Dermis microvascular lymphatic vessel endothelial cell (primary cell): ENCODE measurements at regions not wholly inside any gene's neighbourhood (a gene's known extent, or its start where the extent isn't known, plus 50 kb on each side); places are given as distances from the start of the nearest gene placed in this dataset.

ENCODE experiments used
- DNase-seq, 2 donors: peaks; one replicate each; pipeline versions ENCODE4 v3.0.0 to v3.0.0-alpha.2; 2010; ENCODE audit warnings: low read depth in 2 of 2

DNA sequence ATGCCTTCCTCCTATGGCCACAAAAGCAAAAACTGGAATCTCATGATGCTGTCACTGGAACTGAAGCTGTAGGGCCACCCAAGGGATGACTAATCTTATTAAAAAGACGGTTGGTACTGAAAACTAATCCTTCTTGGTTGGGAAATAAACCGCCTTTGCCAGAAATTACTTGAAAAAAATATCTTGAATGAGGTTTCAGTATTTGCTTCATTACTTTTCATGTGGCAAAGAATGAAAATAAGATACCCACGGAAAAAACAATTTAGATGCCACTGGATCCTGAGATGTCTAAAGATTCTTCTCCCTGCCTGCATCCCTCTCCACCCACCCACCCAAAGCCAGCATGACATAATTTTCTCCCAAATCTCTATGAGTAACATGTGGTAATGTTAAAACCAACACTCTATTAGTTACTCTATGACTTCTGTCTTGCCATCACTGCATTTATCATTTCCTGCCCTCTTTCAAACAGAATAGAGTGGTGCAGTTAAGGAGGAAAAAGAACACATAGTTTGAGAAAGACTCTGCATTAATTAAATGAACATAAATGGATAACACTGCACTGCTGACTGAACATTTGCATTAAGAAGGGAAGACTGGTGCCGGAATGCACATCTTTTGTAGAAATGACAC lies 111.8 kb upstream of the DPH6 start:
- DNase-seq, result no peak

DNA sequence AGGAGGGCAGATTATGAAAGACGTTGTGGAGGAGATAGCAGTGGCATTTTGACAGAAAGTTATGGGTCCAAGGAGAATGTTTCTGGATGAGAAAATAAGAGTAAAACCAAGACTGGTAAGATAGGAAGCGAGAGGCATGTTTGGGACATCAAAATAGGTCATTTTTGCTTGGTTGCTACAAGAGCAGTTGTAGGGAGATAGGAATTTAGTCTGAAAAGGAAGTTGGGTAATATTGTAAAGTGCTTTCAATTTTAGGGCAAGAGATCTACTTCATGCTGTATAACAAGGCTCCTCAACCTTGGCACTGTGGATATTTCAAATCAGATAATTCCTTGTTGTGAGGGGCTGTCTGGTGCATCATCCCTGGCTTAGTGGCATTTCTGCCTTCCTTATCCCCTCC lies 118.0 kb upstream of the DPH6 start:
- no peak for DNase-seq

DNA sequence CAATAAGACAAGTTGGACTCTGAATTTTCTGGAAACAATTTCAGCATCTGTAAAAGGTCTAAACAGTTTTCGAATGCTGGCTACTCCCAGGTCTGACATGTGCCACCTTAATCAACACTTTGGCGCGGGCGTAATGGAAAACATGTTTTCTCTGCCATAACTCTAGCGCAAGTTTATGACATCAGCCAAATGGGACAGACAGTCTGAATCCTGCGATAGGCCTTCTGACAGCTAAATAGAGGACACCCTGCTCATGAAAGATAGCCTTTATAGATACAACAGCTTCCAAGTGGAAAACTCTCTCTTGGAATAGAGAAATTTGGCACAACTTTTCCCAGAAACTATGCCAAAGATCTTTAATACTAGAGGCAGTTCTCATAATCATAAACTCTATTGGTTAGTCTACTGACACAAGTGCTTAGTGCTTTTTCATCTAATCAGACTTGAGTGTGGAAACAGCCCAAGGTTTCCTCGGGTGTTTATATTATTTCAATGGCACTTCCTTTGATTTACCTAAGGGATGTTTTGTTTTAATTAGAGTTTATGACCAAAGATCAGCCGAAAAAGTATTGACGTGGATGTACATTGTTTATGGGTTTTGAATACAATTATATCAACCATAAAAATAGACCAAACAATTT lies 120.1 kb upstream of the DPH6 start:
- DNase-seq, result peak in 1 of 2 donors; percentile 35

DNA sequence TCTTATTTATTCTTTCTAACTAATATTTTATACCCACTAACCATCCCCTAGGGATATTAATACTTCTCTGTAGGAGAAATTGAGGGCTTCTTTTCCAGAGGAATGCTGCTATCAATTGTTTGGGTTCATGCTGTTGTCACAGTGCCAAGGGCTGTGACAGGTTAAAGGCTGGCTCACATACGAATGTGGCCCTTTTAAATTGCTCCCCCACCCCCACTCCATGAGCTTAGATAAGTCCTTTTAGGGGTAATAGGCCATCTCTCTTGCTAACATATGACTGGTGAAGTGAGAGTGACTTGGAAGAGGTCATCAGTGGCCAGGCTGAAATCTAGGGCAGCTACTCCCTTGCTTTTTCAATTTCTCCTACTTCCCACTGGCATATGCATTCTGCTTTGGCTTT lies 121.9 kb upstream of the DPH6 start:
- no peak for DNase-seq

DNA sequence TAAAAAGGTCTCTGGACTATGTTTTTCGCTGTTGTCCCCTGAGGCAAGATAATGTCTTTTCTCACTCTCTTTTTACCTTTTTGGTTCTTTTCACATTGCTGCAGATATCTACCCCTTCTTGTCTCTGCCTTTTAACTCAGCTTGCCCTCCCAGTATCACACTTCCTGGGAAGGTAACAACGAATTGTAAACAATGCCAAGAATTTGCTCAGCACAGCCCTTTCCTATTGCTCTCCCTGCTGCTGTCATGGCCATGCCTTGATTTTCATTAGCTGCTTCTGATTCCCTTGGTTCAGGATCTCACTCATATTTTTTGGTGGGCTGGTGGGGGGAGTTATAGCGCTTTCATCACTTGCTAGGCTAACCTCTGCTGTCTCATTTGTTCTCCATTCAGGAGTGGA lies 123.1 kb upstream of the DPH6 start:
- DNase-seq, result no peak

DNA sequence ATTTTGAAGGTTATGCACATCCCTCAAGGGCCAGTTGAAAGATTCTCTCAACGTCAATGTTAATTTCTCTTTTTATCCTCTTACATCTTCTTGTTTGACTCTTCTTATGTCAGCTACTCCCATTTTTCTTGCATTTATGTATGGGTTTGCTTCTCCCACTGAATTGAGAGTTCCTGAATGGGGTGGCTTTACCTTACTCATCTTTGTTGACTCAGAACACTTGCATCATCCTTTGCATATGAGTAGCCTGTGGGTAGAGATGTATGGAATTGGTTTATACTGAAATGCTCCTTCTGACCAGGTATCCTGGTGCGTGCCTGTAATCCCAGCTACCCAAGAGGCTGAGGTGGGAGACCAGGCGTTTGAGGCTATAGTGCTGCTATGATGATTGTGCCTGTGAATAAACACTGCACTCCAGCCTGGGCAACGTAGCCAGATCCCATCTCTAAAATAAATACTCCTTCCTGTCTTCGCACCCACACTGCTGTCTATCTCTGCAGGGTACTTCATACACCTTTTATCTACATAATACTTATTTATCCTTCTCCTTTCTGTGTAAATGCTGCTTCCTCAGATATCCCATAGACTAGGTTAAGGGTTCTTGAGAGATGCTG lies 123.6 kb upstream of the DPH6 start:
- DNase-seq, result no peak

DNA sequence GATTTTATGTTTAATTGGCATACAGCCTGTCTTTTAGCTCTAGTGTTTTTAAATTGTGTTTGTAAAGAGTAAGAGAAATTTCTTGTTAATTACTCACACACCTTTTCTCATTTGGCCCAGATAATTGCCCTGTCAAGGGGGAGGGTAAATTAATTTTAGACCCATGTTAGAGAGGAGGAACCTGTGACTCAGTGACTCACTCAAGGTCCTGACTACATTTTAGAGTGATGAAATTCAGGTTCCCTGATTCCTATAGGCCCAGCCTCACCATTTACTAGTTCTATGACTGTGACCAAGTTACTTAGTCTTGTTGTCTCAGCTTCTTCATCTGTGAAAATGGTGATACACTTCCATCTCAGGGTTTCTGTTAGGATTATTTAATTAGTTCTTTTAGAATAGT lies 125.2 kb upstream of the DPH6 start:
- no peak for DNase-seq

DNA sequence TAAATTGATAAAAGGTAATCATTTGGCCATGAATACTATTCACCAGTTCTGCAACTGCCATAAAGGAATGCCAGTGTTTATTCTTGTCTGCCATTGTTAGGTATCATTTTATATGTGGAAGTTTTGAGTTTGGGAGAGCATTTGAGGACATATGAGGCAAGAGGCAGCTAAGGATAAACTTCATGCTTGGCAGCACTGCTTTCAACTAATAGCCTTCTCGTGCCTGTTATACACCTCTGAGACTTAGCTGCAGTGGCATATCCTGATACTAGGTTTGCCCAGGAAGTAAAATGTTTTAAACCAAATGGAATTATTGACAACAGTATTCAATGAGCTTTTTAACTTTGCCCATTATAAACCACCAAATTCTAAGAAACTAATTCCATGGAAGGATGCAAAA lies 126.0 kb upstream of the DPH6 start:
- DNase-seq, result no peak

DNA sequence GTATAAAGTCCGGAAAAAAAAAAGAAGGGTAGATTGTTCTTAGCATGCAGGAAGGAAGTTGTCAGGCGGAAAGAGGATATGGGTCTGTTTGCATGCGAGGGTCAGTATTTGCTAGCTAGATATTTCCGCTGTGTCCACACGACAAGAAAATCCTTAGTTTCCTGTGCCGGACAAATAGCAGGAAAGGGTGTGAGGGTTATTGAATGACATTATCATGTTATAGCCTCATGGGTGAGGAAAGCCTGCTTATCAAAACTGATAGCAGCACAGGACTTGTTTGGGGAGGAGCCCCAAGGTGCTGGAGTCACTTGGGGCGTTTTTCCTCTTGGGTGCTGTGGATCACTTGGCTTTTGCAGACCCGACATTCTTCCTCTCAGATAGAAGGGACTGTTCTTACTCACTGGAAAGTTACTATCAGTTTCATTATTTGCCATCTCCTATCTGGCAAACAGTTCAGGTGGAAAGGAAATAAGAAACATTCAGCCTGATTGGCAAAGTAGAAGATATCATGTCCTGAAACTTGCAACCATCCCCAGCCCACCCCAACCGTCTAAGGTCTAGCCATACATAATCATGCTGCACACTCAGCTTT lies 127.2 kb upstream of the DPH6 start:
- DNase-seq, result peak; percentile 78 to 91

DNA sequence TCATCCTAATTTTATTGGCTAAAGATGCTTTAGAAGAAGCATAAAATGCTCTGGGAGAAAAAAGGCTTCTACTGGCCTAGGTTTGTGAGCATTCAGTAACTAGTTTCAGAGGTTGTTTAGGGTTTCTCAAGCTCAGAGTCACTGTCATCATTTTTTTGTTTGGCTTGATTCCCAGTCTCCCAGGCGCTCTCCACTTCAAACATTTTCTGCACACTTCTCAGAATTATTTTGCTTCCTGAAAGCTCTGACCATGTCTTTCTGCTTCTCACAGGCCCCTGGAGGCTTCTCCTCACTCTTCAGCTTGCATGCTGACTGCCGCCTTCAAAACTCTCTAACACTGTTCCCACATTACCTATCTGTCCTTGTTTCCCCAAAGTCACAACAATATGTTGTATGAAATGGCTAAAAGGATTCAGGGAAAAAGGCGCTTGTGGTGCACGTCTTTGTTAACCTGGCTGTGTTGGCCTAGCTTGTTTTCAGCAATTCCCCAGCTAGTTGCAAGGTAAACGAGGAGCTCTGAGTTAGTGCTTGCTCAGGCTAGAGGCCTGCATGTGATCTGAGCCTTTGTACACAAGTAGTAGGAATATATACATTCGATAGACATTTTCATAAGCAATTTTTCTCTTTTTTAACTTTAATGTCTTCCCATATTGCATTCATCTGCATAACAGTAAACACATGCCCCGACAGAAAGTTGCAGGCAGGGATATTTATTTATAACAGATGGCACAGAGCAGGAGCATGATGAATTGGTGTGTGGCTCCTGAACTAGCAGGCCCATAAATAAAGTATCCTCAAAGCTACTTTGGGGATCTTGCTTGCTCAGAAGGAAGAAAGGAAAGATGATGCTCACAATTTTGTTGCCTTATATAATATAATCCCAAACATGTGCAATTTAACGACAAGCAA lies 129.2 kb upstream of the DPH6 start:
- peak in 1 of 2 donors; percentile 72 for DNase-seq

DNA sequence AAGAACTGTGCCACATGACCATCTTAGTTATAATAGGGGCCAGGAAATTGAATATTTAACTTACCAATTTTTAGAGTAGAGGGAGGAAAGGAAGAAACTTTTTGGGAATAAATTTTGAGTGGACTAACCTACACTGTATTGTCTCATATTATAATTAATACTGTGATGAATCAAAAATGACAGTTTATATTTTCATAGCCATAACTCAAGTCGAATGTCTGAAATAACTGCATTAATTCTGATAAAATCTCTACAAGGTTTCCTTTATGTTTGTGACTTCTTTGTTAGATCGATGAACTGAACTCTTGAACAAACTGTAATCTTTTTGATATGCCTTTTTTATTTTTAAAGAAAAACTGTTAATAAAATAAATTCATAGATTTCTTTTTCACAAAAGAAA lies 132.8 kb upstream of the DPH6 start:
- no peak for DNase-seq

DNA sequence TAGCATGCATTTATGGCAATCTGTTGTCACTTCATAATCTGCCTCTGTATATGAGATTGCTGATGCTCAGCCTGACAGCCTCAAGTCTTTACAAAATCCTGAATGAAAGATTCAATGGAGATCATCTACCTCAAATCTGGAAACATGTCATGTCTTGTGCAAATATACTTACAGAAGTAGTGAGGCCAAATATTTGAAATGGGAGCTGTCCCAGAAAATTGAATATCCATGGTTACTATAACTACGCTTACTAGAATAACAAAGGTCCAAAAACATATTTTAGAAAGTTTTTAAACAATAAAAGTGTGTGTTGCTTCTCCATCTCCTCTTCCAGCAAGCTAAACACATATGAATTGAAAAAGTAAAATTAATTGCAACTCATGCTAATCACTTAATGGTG lies 133.2 kb upstream of the DPH6 start:
- no peak for DNase-seq

DNA sequence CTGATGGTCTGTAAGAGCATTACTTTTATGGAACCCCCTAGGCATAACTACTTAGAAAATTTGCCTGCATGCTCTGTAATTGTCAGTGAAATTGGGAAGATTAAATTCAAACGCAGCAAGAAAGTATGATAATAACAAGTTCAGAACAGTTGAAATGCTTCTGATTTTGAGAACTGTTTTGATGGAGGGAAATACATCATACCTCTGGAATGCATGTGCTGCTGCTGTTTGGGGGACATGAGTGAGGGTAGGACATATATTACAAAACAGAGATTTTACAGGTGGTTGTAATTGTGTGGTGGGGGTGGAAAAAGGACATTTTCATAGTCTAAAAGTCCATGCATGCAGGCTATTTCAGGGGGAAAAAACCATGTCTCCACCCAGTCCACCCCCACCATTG lies 135.0 kb upstream of the DPH6 start:
- DNase-seq, result peak in 1 of 2 donors; percentile 61

DNA sequence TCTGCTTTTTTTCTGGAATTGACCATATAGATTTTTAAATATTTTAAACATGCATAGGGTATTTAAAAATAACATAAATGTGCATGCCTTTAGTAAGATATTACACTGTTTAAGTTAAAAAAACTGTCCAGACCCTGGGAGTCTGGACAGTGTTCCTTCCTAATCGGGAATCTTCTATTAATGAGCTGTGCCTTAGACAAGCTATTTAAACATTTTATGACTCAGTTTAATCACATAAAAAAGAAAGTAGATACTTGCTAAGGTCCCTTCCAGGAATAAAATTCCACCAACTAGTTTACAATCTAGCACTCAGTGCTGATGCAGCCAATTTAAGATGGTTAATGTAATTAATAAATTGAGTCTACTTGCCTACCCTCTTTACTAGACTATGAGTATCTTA lies 140.4 kb upstream of the DPH6 start:
- DNase-seq, result no peak

DNA sequence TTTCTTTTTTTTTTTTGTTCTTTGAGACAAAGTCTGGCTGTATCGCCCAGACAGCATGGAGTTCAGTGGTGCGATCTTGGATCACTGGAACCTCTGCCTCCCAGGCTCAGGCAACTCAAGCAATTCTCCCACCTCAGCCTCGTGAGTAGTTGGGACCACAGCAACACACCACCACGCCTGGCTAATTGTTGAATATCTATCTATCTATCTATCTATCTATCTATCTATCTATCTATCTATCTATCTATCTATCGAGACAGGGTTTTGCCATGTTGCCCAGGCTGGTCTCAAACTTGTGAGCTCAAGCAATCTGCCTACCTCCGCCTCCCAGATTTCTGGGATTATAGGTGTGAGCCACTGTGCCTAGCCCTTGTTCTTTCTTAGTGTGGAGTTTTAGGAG lies 143.3 kb upstream of the DPH6 start:
- DNase-seq, result no peak

DNA sequence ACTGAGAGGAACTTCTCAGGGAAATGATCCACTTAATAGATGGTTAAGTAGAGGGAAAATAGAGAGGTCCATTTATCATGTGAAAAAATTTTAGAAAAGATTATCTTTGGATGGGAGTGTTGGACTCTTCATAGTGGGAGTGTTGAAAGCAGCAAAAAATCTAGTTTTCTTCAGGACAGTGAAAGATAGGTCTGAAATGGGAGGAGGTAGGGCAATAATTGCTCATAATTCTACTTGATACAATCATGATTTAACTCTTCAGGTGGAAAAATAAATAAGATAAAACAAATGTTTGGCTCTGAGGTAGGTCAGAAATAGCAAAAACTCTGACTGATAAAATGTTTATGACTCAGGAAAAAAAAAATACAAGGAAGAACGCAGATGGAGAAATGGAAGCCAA lies 144.1 kb upstream of the DPH6 start:
- no peak for DNase-seq

DNA sequence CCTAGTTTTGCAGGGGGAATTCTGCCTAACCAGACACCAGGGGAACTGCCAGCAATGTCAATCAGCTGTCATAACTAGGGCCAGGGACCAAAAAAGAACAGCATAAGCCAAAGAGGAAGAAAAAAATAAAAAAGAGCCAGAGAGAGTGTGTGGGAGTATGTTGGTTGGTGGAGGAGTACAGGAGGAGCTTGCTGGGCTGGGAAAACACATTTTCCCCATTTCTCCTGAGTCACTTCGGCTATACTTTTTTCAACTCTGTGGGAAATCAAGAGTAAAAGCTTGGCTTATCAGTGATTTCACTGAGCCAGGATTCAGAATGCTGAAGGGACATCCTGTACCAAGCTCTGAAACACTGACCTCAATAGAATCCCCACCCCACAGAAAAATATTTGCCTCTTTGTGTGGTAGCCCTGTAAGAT lies 144.7 kb upstream of the DPH6 start:
- peak; percentile 72 to 99 for DNase-seq

DNA sequence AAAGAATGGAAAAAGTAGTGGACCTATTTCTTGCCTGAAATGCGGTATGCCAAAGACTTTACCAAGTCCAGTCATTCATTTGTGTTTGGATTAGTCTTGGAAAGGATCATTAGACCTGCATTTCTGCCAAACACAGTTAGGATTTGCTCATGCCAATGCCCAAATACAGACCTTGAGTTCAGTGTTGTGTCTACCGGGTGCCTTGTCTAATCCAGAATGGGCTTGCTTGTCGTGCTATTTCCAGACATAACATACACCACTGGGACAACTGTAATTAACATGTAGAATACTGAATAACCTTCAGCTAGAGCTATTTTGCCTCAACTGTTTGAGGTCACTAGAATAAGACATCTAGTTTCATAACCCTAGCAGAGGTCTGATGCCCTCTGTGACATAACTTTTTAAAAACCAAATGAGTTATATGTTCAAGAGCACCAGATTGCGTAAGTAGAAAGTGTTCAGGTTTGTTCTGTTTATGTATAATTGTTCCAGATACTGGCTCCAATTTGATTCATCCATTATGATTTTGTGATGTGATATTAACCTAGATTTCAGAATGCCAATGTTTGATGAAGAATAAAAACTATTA lies 145.3 kb upstream of the DPH6 start:
- no peak for DNase-seq

DNA sequence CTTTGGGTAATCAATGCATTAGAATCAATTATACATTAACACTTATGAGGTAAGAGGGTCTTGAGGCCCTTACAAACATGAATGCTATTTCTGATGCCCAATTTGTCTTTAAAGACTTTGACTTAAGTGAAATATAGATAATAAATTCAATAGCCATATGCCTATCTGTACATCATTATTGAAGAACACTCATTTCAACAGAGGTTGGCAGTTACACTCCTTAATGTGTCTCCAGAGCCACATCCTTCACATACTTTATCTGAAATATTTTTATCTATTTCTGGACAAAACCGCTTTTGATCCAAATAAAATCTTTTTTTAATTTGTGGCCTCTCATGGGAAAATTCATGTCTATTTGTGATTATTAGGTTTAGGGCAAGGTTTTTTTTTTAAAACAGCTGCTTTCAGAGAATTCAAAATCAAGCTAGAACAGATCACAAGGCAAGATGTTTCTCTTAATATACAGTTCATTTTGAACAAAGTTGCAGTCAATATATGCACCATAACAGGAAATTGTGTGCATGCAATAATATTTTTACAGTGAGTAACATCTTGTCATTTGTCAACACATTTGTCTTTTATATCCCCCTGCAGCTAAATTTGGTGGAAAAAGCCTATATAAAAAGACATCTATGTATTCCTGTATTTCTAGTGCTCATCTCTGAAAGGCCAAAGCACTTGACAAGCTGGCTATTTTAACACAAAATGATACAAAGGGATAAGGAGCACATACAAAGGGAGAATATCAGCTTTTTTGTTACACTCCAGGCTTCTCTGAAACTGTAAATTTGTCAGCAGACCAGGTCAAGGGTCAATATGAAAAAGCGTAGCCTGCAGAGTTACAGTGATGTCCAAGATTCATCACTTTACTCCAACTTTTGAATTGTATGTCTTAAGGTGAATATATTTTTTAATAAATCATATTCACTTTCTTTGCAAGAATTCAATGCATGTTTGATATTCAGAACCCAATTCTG lies 146.2 kb upstream of the DPH6 start:
- DNase-seq, result peak in 1 of 2 donors; percentile 93

DNA sequence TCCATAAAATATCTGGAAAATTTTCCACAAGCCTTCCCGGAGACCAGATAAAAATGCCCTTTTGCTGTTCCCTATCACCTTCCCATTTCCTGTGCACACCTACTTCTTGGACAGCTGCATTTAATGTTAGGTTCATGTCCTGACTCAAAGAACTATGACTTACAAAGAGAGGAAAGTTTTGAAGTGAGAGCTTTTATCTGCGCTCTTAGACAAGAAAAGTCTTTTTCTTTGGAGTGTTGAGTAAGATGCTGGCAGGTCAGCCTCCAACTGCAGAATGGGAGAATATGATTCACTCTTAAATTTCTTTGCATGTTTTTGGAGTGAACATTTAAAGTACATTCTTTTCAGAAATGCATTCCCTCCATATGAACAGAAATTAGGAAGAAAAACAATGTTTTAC lies 147.3 kb upstream of the DPH6 start:
- peak in 1 of 2 donors; percentile 57 for DNase-seq
